HepG2 (cell line): ENCODE measurements at regions not wholly inside any gene's neighbourhood (a gene's known extent, or its start where the extent isn't known, plus 50 kb on each side); places are given as distances from the start of the nearest gene placed in this dataset.

Experiments used
- E2F5 ChIP-seq: sonication (generic); formaldehyde crosslinking; conservative IDR thresholded peaks from 2 replicates; pipeline ENCODE4 v1.4.0; 2020; ENCODE audit warnings: missing genetic modification reagents
- FUBP1 ChIP-seq: sonication (generic); formaldehyde crosslinking; IDR thresholded peaks from 2 replicates; pipeline ENCODE4 v1.5.1; 2020; ENCODE audit warnings: missing genetic modification reagents, mild to moderate bottlenecking, borderline replicate concordance
- GATA4 ChIP-seq: sonication (generic); IDR thresholded peaks from 2 replicates; pipeline ENCODE4 v1.6.1; 2016; ENCODE audit warnings: antibody characterized with exemption, low read depth, borderline replicate concordance
- JUND ChIP-seq: sonication (generic); formaldehyde crosslinking; IDR thresholded peaks from 2 replicates; pipeline ENCODE4 v1.8.0; 2022; ENCODE audit warnings: mild to moderate bottlenecking, missing genetic modification reagents
- MTA3 ChIP-seq: sonication (generic); formaldehyde crosslinking; IDR thresholded peaks from 2 replicates; pipeline ENCODE4 v1.4.0; 2020; ENCODE audit warnings: missing genetic modification reagents
- MYC ChIP-seq: sonication (generic); formaldehyde crosslinking; IDR thresholded peaks from 2 replicates; pipeline ENCODE4 v1.9.0; 2021; ENCODE audit warnings: missing genetic modification reagents, borderline replicate concordance
- PAX8 ChIP-seq: sonication (generic); formaldehyde crosslinking; IDR thresholded peaks from 2 replicates; pipeline ENCODE4 v1.8.0; 2022; ENCODE audit warnings: mild to moderate bottlenecking, missing genetic modification reagents, borderline replicate concordance
- RAD51 ChIP-seq: fragments of 450-650 bp; IDR thresholded peaks from 2 replicates; pipeline ENCODE4 v1.6.1; 2016; ENCODE audit warnings: borderline replicate concordance
- TBP ChIP-seq: sonication (generic); formaldehyde crosslinking; IDR thresholded peaks from 2 replicates; pipeline ENCODE4 v1.5.0; 2020; ENCODE audit warnings: missing genetic modification reagents
- YEATS2 ChIP-seq: sonication (generic); formaldehyde crosslinking; IDR thresholded peaks from 2 replicates; pipeline ENCODE4 v1.4.0; 2020; ENCODE audit warnings: missing genetic modification reagents, borderline replicate concordance
- ZNF12 ChIP-seq: sonication (generic); formaldehyde crosslinking; IDR thresholded peaks from 2 replicates; pipeline ENCODE4 v1.5.0; 2020; ENCODE audit warnings: missing genetic modification reagents
- ZNF124 ChIP-seq: sonication (generic); formaldehyde crosslinking; IDR thresholded peaks from 2 replicates; pipeline ENCODE4 v1.4.0; 2020; ENCODE audit warnings: missing genetic modification reagents
- TF ChIP-seq, protein P1 (sequence below): sonication (generic); formaldehyde crosslinking; IDR thresholded peaks from 2 replicates; pipeline ENCODE4 v1.5.0; 2020; ENCODE audit warnings: mild to moderate bottlenecking, missing genetic modification reagents, moderate library complexity

- TF ChIP-seq YEATS2 (CRISPR knock-in tag) (no peak), MYC (CRISPR knock-in tag) (no peak), RAD51 (no peak), E2F5 (CRISPR knock-in tag) (no peak), ZNF12 (CRISPR knock-in tag) (no peak), JUND (CRISPR knock-in tag) (no peak), GATA4 (no peak), FUBP1 (CRISPR knock-in tag) (no peak), MTA3 (CRISPR knock-in tag) (no peak), PAX8 (CRISPR knock-in tag) (no peak), ZNF124 (no peak), TBP (no peak)
- TF ChIP-seq, protein P1, sequence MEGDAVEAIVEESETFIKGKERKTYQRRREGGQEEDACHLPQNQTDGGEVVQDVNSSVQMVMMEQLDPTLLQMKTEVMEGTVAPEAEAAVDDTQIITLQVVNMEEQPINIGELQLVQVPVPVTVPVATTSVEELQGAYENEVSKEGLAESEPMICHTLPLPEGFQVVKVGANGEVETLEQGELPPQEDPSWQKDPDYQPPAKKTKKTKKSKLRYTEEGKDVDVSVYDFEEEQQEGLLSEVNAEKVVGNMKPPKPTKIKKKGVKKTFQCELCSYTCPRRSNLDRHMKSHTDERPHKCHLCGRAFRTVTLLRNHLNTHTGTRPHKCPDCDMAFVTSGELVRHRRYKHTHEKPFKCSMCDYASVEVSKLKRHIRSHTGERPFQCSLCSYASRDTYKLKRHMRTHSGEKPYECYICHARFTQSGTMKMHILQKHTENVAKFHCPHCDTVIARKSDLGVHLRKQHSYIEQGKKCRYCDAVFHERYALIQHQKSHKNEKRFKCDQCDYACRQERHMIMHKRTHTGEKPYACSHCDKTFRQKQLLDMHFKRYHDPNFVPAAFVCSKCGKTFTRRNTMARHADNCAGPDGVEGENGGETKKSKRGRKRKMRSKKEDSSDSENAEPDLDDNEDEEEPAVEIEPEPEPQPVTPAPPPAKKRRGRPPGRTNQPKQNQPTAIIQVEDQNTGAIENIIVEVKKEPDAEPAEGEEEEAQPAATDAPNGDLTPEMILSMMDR (CRISPR knock-in tag): no peak
These were observed 347.5 kb upstream of the RBMS3 start for GRCh38 chr3:28933337-28933736.
